NCI-H2227 treated with DMSO at 0.1 percent for 48 hours (cell line): ENCODE measurements at regions not wholly inside any gene's neighbourhood (a gene's known extent, or its start where the extent isn't known, plus 50 kb on each side); places are given as distances from the start of the nearest gene placed in this dataset.
"Not testable (repeated sequence)": the region's sequence is repeated elsewhere in the genome, so short reads cannot be mapped to it uniquely, and the experiment has no call there.

Experiments used
- DNase-seq: peaks from one replicate; lab custom pipeline; 2025; lab: John Stamatoyannopoulos, UW

DNA sequence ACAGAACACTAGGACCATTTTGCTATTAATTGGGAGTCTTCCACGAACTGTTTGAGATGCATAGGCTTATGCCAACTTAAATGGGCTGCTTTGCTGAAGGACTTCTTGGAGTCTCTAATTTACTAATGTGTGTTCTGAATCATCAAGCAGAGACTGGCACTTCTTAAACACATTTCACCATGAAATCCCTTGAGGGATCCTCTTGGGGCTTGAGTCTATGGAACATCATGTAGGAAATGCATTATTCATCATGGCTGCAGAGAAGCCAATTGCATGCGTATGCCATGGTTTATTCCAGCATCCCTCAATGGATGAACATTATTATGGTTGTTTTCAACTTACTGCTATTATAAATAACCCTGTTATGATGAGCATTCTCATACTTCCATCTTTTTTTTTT, 73.4 kb downstream of the FGD2 start:
- DNase-seq: no peak

- DNase-seq: no peak
These were observed 75.7 kb downstream of the FGD2 start for GRCh38 chr6:37081042-37081607.

DNA sequence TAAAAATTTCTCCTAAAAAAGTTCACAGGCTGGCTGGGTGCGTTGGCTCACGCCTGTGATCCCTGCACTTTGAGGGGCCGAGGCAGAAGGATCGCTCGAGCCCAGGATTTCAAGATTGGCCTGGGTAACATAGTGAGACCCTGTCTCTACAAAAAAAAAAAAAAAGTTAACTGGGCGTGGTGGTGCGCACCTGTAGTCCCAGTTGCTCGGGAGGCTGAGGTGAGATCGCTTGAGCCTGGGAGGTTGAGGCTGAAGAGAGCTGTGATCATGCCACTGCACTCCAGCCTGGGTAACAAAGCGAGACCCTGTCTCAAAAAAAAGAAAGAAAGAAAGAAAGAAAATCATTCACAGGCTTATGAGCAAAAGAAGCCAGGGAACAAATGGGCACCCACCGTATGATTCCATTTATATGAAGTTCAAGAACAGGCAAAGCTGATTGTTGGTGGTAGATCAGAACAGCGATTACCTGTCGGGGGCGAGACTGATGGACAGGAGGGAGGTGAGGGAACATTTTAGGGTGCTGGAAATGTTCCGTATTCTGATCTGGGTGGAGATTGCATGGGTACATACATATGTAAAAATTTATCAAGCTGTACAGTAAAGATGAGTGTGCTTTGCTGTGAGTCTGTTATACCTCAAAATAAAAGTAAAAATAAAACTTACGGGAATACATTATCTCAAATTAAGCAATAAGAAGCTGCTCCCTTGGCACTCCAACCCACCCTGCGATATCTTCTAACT, 77.1 kb downstream of the FGD2 start:
- no peak for DNase-seq

DNA sequence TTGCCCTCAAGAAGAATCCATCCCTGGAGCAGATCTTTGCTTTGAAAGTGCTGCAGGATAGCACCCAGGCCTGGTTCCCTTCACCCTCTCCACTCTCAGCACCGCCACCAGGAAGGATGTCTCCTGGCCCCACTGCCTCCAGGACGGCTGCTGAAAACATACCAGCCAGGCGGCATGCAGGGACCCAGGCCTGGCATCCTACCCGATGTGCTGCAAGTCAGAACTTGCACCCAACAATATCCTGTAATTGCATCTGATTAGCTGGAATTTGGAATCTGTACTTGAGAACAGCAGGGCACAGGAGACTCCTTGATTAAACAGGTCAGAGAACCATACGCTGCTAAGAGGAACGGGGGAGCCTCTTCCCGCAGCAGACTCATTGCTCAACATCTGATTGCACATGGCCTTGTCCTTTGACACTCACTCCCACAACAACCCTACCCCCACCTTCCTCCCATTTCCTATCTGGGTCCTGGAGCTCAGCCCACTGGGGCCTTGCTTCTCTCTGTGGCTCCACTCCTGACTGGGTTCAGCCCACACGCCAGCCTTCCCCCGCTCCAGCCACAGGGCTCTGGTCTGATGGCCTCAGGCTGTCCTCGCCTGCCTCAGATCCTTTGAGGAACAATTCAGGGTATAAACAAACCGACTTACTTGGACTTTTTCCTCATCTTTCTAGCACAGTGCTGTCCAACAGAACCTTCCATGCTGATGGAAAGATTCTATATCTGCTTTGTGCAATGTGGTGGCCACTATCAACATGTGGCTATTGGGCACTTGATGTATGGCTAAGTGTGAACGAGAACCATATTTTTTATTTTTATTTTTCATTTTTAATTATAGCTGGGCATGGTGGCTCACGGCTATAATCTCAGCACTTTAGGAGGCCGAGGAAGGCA, 78.0 kb downstream of the FGD2 start:
- no peak for DNase-seq

DNA sequence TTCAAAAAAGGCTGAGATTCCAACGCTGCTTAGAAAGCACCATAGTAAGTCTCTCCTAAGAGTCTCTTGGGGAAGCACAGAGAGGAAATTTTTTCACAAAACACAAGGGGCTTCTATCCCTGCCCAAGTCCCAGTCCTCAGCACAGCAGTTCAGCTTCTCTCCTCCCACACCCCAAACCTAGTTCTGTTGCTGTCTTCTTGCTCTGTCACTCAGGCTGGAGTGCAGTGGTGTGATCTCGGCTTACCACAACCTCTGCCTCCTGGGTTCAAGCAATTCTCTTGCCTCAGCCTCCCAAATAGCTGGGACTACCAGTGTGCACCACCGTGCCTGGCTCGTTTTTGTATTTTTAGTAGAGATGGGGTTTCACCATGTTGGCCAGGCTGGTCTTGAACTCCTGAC, 79.2 kb downstream of the FGD2 start:
- not testable (repeated sequence) for DNase-seq

- no peak for DNase-seq
These were observed 79.7 kb downstream of the FGD2 start for GRCh38 chr6:37085198-37085597.

DNA sequence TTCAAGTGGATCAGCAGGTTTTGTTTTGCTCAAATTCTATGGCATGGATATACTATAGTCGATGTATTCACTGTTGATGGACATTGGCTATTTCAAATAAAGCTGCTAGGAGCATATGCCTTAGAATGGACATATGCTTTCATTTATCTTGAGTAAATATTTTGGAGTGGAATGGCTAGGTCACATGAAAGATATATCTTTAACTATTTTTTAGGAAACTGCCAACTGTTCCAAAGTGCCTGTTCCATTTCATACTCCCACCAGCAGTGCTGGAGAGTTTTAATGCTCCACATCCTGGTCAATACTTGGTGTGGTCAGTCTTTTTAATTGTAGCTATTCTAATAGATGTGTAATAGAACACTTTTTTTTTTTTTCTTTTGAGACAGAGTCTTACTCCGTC, 81.1 kb upstream of the PIM1 start:
- no peak for DNase-seq

DNA sequence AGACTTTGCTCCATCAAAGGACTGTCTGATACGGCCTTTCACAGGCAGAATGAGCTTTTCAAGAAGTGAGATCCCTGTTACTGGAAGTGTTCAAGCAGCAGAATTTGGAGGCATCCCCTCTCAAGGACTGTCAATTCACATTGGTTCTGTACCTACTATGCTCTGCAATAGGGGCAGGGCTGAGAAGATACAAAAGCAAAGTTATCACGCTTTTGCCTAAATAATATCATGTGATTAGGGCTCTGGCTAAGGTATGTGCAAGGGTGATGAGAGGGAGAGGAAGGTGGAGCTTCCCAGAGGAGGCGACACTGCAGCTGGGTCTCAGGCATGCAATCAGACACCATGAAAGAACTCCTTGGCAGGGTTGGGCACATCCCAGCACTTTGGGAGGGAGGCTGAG, 80.2 kb upstream of the PIM1 start:
- DNase-seq: no peak

- not testable (repeated sequence) for DNase-seq
These were observed 78.8 kb upstream of the PIM1 start for GRCh38 chr6:37091104-37091503.

GRCh38 chr6:37091586-37091985, 78.4 kb upstream of the PIM1 start:
- DNase-seq: not testable (repeated sequence)

GRCh38 chr6:37092923-37093727, 76.8 kb upstream of the PIM1 start:
- no peak for DNase-seq

DNA sequence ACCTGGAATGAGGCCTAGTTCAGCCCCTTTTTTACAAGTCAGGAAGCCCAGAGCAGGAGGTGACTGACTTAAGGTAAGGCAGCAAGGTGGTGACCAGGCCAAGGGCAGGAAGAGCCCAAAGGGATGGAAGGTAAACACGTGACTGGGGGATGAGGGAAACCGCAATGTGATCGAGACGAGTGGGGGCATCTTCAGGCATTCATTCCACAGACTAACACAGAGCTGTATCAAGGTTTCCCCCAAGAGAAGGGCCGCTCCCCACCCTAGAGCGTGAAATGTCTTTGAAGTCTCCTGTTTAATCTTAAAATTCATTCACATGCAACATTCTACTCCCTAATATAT, 76.3 kb upstream of the PIM1 start:
- DNase-seq: no peak

DNA sequence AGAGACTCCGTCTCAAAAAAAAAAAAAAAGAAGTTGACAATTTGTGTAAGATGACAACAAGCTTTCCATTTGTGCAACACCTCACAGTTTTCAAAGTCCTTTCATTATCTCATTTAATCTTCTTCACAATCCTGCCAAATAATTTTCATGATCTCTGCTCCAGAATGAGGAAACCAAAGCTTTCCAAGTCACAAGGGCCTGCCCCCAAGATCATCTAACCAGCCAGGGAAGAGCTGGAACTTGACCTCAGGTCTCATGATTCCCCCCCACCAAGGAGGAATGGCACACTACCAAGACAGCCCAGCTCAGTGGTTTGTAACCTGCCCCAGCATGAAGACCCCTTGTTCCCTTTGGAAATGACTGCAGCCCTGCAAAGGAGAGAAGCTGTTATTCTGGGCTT, 74.0 kb upstream of the PIM1 start:
- no peak for DNase-seq

GRCh38 chr6:37097335-37097734, 72.6 kb upstream of the PIM1 start:
- no peak for DNase-seq

- no peak for DNase-seq
These were observed 70.5 kb upstream of the PIM1 start for GRCh38 chr6:37099442-37099841.

- no peak for DNase-seq
These were observed 69.2 kb upstream of the PIM1 start for GRCh38 chr6:37100745-37101144.

GRCh38 chr6:37101991-37102298, 68.0 kb upstream of the PIM1 start:
- DNase-seq: no peak

GRCh38 chr6:37102299-37103168, 67.4 kb upstream of the PIM1 start:
- peak; percentile 94 for DNase-seq

DNA sequence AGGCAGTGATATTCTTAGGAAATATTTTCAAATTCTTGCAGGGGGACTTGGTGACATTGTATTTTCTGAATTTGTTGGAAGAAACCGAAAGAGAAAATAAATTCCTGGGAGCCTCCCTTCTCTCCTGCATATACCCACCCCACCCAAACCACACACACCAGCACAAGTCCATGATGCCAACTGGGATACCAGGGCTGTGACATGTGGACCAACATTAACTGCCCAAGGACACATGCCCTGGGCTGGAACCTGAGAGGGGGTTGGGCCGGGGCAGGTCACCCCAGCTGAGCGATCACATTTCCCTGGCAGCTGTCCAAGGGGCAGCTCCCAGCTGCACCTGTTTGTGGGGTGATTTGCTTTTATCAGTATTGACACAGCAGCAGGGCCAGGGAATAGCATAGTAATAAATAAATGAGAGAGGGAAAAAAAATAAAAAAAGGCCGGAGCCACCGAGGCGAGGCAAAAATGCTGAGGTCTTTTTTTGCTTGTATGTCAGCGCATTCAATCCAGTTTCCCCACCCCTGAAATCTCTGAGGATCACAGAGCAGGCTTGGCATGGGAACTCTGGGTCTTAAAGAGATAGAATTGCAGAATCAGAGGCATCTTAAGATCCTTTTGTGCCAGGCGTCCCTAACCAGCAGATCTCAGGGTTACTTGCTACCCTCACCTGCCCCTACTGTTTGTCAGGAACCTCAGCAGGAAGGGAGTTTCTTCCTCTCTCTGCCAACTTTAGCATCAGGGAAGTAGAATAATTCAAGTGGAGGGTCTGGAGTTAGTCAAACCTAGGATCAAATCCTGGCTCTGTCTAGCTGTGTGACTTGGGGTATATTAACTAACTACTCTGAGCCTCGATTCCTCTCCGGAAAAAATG, 66.5 kb upstream of the PIM1 start:
- peak; percentile 66 for DNase-seq

GRCh38 chr6:37104824-37105147, 65.2 kb upstream of the PIM1 start:
- DNase-seq: no peak
